ENCODE measurements at regions not wholly inside any gene's neighbourhood (a gene's known extent, or its start where the extent isn't known, plus 50 kb on each side); places are given as distances from the start of the nearest gene placed in this dataset.

DNA sequence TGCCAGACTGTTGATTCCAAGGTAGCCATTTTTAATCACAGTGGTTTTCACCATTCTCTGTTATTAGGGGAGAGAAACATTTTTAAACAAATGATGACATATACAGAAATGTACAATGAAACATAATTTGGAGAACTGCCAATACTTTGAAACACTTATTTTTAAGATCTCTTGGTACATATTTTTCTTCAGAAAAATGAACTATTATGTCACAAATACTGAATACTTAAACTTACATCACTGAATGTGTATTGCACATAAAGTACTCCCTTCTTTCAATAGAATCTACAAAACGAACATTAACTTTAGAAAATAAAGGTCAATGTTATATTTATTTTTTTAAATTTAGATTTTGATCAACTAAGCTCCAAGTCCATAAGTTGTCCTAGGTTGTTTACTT, 71.7 kb upstream of the CPNE8 start:
- TF ChIP-seq, protein P1, sequence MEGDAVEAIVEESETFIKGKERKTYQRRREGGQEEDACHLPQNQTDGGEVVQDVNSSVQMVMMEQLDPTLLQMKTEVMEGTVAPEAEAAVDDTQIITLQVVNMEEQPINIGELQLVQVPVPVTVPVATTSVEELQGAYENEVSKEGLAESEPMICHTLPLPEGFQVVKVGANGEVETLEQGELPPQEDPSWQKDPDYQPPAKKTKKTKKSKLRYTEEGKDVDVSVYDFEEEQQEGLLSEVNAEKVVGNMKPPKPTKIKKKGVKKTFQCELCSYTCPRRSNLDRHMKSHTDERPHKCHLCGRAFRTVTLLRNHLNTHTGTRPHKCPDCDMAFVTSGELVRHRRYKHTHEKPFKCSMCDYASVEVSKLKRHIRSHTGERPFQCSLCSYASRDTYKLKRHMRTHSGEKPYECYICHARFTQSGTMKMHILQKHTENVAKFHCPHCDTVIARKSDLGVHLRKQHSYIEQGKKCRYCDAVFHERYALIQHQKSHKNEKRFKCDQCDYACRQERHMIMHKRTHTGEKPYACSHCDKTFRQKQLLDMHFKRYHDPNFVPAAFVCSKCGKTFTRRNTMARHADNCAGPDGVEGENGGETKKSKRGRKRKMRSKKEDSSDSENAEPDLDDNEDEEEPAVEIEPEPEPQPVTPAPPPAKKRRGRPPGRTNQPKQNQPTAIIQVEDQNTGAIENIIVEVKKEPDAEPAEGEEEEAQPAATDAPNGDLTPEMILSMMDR (IDR thresholded peaks at IDR 0.05 in 2 of 3, conservative IDR thresholded peaks at IDR 0.05 in 1 of 3; ENCODE audit: insufficient read depth in 2 of 3, low read depth in 1 of 3, low read length in 3 of 3), result no peak
- no peak for TF ChIP-seq BHLHE40 (IDR thresholded peaks at IDR 0.05; ENCODE audit: low read length)
- TF ChIP-seq ZC3H4 (CRISPR knock-in tag; IDR thresholded peaks at IDR 0.05; ENCODE audit: borderline replicate concordance), result no peak
- no peak for TF ChIP-seq RBM22 (IDR thresholded peaks at IDR 0.05; ENCODE audit: low read depth, low read length, poor library complexity, severe bottlenecking)
- TF ChIP-seq EP300 (IDR thresholded peaks at IDR 0.05; ENCODE audit: low read length), result no peak
- no peak for TF ChIP-seq PYGO2 (tag; IDR thresholded peaks at IDR 0.05)
- TF ChIP-seq FOXM1 (IDR thresholded peaks at IDR 0.05; ENCODE audit: low read depth), result no peak
- TF ChIP-seq FOXM1 (CRISPR knock-in tag; IDR thresholded peaks at IDR 0.05; ENCODE audit: low read depth), result no peak
- no peak for TF ChIP-seq KDM1A (IDR thresholded peaks at IDR 0.05)

Data from K562 (cell line).